Liver (tissue), 3 donors: ENCODE measurements at regions not wholly inside any gene's neighbourhood (a gene's known extent, or its start where the extent isn't known, plus 50 kb on each side); places are given as distances from the start of the nearest gene placed in this dataset.

Source experiments
- CTCF ChIP-seq: fragments of 150-350 bp; IDR thresholded peaks from 2 replicates; pipeline ENCODE4 v1.5.1; 2017; ENCODE audit warnings: improper control_type of control experiment, low read depth, low read length; ENCODE audit not compliant: missing input control
- GABPA ChIP-seq, 2 donors: IDR thresholded peaks in 1 of 2; conservative IDR thresholded peaks in 1 of 2; 2 replicates each; pipeline ENCODE4 v1.6.1; 2016; ENCODE audit warnings: antibody characterized with exemption in 2 of 2, mild to moderate bottlenecking in 1 of 2, moderate library complexity in 1 of 2
- JUND ChIP-seq, 2 donors: IDR thresholded peaks; 2 replicates each; pipeline ENCODE4 v1.6.1; 2016; ENCODE audit warnings: antibody characterized with exemption in 2 of 2
- MAX ChIP-seq: IDR thresholded peaks from 2 replicates; pipeline ENCODE4 v1.6.1; 2016; ENCODE audit warnings: antibody characterized with exemption
- RAD21 ChIP-seq, 2 donors: IDR thresholded peaks; 2 replicates each; pipeline ENCODE4 v1.6.1; 2016; ENCODE audit warnings: antibody characterized with exemption in 2 of 2, mild to moderate bottlenecking in 2 of 2
- REST ChIP-seq: IDR thresholded peaks from 2 replicates; pipeline ENCODE4 v1.6.1; 2016; ENCODE audit warnings: antibody characterized with exemption, mild to moderate bottlenecking
- RXRA ChIP-seq, 2 donors: IDR thresholded peaks; 2 replicates each; pipeline ENCODE4 v1.6.1; 2017 to 2018; ENCODE audit warnings: antibody characterized with exemption in 2 of 2, mild to moderate bottlenecking in 1 of 2
- TAF1 ChIP-seq: conservative IDR thresholded peaks from 2 replicates; pipeline ENCODE4 v1.6.1; 2016; ENCODE audit warnings: antibody characterized with exemption, mild to moderate bottlenecking
- YY1 ChIP-seq: IDR thresholded peaks from 2 replicates; pipeline ENCODE4 v1.6.1; 2016; ENCODE audit warnings: antibody characterized with exemption, mild to moderate bottlenecking
- donor health status: healthy.
- donor health status: healthy.

GRCh38 chr16:72502594-72503005 is 330.6 kb upstream of the PMFBP1 start:
- TF ChIP-seq YY1 = no peak
- TF ChIP-seq MAX = no peak
- TF ChIP-seq TAF1 = no peak
- no peak for TF ChIP-seq CTCF
- TF ChIP-seq JUND (IDR thresholded peaks at IDR 0.05) = no peak
- no peak for TF ChIP-seq REST
- TF ChIP-seq RAD21 (IDR thresholded peaks at IDR 0.05) = no peak
- TF ChIP-seq GABPA (IDR thresholded peaks at IDR 0.05 in 1 of 2, conservative IDR thresholded peaks at IDR 0.05 in 1 of 2) = no peak
- TF ChIP-seq RXRA (IDR thresholded peaks at IDR 0.05) = no peak
